Suppressor macrophage treated with lipopolysaccharide for 1 hour (primary cell): ENCODE measurements at regions not wholly inside any gene's neighbourhood (a gene's known extent, or its start where the extent isn't known, plus 50 kb on each side); places are given as distances from the start of the nearest gene placed in this dataset.
"Not testable (repeated sequence)": the region's sequence is repeated elsewhere in the genome, so short reads cannot be mapped to it uniquely, and the experiment has no call there.

Experiments
- DNase-seq, 3 donors: peaks; one replicate each; pipeline ENCODE4 v3.0.0-alpha.2; 2020 to 2022

DNA sequence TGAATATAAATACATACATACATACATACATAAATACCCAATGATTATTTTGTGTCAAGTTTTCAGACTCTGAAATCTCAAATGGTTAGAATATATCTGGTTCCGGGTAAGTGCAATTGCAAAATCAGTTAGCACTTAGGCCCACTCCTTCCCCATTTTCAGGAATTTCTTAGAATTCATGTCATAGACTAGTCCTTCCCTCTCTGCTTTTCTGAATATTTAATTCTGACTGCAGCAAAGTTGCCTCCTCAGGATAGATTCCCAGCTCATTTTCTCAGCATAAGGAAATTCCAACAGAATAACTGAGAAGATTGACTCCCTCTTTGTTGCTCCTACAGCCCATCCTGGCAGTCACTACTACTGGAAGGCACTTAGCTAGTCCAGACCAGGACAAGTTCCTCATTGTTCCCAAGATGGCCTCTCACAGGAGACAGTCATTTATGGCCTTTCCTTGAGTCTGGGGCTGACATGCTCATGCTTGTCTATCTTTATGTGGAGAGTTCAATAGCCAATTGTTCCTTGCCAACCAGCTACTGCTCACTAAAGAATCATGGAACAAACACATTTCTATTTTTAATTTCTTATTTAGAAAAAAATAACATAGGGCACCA lies 142.9 kb upstream of the ITGB1 start:
- peak; percentile 6 to 30 (median 15) for DNase-seq

DNA sequence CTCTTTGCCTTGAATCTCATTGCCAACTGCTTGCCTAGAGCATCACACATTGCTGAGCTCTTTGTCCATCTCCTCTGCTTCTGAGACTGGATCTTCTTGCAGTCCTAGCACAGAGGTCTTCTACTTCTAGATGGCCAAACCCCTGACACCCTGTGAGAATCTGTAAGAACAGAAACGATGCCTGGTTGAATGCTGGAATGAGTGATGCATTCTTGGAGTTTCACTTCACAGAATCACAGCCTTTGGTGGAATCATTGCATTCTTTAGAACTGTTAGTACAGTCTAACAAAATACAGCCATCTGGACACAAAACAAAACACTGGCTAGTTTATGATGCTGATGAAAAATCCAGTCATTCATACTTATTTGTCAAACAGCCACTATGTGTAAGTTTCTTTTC lies 141.7 kb upstream of the ITGB1 start:
- no peak for DNase-seq

DNA sequence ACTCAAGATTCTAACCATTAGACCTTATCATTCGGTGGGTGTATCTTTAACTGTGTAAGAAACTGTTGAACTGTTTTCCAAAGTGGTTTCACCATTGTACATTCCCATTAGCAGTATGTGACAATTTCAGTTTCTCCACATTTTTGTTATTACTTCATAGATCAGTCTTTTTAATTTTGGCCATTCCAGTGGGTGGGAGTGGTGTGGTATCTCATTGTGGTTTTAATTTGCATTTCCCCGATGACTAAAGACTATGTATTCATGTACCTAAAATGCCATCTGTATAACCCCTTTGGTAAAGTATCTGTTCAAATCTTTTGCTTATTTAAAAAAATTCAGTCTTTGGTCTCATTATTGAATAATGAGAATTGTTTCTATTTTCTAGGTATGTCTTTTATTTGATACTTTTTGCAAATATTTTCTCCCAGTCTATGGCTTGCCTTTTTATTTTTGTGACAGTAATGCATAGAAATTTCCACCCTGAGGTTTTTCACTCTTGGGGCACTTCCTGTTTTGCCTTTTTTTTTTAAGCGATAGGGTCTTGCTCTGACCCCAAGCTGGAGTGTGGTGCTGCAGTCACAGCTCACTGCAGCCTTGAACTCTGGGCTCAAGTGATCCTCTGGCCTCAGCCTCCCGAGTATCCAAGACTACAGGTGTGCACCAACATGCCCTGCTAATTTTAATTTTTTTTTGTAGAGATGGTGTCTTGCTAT lies 141.1 kb upstream of the ITGB1 start:
- peak; percentile 1 to 60 (median 29) for DNase-seq

DNA sequence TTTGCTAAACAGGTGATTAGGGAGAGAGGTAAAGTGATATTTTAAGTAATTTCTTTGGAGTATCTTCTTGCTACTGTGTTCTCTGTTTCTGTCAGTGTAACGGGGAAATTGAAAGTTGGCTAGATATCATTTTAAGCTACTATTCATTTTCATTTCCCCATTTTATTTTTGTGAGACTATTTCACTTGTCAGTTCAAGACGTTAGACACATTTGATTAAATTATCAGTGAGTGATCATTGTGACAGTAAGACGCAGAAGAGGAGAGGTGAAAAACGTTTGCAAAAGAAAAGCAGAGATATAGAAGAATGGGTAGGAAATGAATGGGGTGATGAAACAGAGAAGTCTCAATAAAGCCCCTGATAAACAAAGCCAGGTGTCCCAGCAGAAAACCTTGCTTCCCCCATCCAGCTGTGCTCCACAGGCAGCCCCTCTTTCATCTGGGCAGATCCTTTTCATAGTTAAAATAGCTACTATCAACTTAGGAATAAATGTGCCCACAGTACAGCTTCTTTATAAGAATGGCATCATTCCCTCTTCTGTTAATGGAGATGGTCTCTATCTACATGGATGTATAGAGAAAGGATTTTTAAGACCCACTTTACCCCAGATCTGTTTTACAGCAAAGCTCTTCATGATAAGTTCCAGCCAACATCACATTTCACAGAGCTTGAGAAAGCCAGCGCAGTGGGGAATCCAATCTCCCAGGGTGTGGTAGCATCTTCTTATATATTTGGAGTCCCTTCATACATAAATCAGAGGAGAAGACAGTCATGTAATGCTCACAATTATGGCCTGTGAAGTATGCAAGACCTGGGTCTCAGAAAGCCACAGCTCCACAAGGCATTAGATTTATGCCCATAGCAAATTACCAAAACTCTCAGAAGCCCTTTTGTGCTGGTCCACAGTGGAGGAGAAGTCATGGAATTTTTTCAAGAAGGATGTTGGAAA lies 138.1 kb upstream of the ITGB1 start:
- peak in 2 of 3 donors; percentile 11 to 39 for DNase-seq

DNA sequence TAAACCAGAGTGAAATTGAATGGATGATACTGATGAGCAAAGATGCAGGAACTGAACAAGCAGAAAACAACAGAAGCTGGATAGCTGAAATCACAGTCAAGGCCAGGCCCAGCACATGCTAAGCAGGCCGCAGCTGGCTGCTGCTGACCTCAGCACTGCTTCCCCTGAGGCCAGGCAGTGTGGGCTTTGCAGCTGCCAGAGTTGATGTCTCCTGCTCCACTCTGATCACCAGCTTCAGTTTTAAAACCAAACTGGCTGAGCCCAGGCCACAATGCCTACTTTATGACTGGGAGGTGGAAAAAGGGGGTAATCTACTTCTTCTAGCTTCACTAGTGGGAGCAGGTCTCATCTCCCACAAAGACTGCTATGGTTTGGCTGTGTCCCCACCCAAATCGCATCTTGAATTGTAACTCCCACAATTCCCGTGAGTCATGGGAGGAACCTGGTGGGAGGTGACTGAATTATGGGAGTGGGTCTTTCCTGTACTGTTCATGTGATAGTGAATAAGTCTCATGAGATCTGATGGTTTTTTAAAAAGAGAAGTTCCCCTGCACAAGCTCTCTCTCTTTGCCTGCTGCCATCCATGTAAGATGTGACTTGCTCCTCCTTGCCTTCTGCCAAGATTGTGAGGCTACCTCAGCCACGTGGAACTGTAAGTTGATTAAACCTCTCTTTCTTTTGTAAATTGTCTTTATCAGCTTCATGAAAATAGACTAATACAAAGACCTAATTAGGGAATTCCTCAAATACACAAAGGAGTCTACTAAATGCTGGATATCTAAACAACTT lies 136.4 kb upstream of the ITGB1 start:
- DNase-seq = no peak

DNA sequence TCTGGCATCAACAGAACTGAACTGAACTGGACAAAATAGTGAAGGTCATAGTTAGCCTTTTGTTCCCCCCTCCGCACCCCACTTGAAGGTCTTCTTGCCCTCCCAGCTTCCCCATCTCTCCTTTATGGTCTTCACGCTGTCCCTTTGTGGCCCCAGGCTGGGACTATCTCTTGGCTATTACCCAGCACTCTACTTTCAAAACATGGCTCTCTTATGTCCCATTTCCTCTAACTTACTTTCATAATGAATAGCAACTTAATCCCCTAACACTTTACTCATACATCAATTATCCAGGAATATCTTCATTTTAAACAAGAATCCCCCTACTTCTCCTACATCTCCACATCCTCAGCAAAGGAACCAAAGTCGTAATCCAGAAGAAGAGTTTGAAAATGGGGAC lies 135.3 kb upstream of the ITGB1 start:
- no peak for DNase-seq

DNA sequence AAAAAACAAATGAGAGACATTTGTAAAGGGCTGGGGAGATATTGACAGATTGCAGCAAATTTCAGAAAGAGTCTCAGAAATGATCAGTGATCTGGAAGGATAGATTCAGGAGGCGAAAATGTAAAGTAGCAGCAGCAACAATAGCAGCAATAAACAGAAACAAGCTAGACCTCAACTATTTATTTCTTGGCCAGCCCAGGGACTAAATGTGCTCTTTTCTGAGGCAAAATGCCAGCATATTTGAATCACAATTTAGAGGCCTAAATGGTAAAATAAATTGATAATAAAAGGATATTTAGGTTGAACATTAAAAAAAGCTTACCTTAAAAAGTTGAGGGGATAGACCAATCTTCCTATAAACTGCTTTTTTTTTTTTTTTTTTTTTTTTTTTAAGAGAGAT lies 134.6 kb upstream of the ITGB1 start:
- no peak for DNase-seq

DNA sequence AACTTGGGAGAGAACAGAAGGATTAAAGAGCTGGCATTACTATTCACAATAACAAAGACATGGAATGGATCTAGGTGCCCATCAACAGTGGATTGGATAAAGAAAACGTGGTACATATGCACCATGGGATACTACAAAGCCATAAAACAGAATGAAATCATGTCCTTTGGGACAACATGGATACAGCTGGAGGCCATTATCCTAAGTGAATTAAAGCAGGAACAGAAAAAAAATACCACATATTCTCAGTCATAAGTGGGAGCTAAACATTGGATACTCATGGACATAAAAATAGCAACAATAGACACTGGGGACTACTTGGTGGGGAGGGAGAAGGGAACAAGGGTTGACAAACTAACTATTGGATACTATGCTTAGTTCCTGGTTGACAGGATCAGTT lies 133.2 kb upstream of the ITGB1 start:
- no peak for DNase-seq

DNA sequence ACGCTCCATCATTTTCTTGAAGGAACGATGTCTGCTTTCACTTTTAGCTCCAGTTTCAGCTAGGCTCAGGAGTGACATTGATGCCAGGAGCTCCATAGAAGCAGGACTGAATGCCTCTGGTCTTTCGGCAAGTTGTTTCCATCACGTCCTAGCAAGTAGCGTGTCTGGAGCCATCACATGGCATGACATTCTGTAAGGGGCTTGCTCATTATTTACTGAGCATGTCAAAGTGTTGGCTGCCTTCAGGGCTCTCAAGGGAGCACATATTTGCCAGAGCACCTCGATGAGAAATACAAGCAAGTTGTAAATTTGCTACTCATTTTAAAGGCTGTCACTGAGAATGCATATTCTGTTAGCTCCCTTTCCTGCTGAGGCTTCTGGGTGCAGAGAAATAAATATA lies 131.0 kb upstream of the ITGB1 start:
- no peak for DNase-seq

DNA sequence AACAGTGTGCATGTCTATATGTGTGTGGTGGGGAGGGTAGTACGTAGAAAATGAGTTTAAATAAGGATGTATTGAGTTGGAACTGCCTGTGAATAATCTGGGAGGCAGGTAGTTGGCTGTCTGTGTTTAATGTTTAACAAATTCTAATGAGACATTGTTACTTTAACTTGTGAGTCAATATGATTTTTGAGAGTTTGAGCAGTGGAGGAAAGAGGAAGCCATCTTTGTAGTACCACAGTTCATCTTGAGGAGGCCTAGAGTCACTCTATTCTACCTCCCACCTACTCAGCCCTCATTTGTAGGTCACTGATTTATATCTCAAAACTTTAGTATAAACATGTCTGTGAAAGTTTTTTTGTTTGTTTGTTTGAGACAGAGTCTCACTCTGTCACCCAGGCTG lies 129.9 kb upstream of the ITGB1 start:
- DNase-seq = no peak

DNA sequence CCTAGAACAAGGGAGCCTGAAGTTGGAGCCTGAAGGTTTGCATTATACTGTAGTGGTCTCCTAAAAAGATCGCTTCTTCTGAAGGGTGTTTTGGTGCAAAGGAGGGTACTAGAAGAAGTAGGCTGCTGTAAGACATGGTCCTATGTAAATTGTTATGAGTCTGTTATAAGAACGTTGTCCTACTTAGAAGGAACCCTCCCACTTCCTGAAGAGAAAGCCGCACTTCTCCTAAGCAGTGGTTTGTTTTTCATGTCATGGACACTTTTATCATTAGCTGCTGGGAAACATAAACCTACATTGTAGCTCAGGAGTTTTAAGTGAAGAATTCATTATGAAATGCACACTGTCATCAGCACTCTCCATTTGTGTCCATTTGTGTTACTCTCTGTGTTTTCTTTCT lies 129.1 kb upstream of the ITGB1 start:
- no peak for DNase-seq

DNA sequence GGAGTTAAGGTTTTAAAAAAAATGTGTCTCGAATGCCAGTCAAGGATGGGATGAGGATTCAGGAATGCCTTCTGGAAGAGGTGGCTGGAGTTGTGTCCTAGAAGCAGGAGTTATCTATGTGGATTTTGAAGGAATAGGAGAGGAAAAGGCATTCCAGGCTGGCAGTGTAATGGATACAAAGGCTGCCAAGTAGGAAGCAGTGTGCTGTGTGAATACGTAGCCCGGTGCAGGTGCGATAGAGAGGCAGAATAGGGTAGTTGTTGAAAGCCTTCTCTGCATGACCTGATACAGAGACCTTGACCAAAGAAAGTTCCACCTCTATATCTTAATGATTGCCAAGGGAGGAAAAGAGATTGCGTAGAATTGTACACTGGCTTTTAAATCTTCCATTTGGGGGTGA lies 128.1 kb upstream of the ITGB1 start:
- no peak for DNase-seq

DNA sequence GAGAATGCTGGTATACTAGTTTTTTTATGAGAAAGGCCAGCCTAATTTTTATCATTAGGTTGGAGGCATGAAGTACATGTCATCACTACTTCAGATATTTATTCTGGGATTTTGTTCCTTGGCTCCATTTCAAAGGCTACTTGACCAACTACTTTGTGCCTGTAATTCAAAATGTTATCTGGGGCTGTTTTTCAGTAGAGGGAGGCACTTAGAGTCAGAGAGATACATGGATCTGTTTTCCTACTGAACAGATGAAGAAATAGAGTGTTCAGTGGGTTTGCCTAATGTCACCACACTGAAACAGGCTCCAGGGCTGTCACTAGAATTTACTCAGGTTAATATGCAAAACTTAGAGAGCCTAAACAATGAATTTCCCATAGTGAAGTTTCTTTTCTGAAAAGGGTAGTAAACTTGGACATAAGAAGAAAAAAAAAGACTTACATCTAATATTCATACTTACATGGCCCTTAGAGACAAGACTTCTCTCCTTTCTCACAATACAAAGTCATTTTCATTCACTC lies 127.3 kb upstream of the ITGB1 start:
- DNase-seq = no peak

DNA sequence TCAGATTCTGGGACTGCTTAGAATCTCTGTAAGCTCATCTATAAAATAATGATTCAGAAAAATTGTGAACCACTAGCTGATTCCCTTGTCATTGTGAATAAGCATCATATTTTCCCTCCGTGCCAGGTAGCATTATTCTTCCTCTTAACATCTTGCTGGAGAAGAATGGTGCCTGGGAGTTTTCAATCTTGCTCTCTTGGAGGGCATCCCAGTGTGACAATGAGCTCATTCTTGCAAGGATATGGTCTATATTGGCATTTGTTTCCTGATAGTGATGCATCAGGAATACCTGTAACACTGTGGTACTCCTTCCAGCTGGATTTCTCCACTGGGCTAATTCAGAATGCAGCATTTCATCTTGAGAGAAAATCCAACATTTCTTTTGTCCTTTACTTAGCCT lies 126.4 kb upstream of the ITGB1 start:
- DNase-seq = no peak

DNA sequence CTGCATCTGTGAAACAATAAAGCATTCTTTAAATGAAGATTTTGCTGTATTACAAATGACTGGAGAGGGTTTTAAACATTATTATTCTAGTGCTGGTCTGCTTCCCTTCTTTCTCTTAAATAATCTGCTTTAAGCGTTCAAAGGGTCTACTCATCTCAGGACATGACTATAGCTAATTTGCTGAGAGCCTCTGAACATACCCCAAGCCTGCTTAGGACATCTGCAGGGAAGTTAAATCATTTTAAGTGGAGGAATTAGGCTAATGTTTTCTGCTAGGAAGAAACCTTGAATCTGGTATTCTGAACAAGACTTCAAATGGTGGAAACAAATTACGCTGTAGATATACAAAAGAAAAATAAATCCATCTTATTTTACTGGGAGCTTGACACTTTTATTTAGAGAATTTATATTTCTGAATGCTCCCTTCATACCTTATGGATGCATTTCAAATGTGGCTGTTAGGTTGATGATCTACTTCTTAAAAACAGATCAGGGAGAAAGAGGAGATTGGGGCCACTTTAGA lies 124.4 kb upstream of the ITGB1 start:
- no peak for DNase-seq

DNA sequence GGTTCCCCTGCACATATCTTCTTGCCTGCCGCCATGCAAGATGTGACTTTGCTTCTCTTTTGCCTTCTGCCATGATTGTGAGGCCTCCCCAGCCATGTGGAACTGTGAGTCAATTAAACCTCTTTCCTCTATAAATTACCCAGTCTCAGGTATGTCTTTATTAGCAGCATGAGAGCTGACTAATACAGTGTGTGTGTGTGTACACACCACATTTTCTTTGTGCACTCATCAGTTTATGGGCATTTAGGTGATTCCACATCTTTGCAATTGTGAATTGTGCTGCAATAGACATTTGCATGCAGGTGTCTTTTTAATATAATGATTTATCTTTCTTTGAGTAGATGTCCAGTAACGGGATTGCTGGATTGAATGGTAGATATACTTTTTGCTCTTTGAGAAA lies 122.4 kb upstream of the ITGB1 start:
- not testable (repeated sequence) for DNase-seq

DNA sequence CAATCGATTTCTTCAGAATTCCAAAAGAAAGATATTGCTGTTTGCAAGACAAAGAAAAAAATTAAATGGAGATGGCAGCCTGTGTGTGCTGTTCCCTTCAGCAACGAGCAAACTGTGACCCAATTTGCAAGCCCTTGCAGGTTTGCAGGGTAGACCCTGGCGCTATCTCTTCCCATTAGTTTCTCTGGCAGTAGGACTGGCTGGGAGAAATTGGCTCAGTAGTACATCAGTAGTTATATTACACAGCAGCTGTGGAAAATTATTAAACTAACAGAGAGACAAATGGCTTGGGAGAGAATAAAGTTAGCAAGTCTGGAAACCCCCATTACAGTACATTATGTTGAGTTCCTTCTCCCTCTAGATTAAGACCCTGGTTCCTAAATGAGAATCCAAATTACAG lies 116.4 kb upstream of the ITGB1 start:
- no peak for DNase-seq

DNA sequence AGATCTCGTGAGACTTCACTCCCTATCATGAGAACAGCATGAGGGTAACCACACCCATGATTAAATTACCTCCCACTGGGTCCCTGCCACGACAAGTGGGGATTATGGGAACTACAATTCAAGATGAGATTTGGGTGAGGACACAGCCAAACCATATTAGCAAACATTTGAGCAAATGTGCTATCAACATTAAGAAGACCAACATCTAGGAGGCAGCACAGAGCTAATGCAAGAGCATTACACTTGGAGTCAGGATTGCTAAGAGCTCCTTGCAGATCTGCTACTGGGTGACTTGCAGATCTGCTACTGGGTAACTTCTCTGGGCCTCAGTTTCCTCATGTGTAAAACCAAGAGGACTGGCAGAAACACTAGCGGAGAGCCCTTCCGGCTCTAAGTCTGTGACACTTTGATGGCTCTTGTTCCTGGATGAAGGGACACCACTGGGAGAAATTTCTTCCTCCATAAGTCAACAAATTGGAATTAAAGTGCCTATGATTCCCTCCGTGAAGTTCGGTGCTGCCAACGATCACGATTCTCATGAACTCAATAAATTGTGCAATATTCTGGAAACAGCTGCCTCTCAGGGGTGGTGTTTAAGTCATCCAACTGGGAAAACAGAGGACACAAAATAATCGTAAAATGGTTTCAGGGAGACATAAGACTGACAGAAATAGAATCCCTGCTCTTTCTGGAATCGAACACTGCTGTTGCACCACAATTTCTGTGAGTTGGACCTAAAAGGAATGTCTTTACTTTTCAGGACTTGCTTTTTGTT lies 115.8 kb upstream of the ITGB1 start:
- no peak for DNase-seq

DNA sequence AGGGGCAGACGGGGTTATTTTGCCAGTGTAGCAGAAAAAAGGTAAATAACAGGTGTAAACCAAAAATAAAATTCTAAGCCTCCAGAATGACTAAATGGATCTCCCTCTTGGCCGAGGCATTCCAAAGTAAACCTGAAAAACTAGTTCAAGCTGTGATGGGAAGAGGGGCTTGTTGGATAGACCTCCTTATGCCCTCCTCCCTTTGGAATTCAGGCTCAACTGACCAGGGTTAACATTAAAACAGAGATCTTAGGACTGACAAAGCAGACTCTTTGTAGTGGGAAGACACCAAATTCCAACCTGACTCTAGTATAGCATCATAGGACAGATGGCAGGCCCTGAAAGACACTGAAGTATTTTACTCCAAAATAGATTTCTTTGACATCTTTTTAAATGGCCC lies 113.8 kb upstream of the ITGB1 start:
- DNase-seq = no peak

DNA sequence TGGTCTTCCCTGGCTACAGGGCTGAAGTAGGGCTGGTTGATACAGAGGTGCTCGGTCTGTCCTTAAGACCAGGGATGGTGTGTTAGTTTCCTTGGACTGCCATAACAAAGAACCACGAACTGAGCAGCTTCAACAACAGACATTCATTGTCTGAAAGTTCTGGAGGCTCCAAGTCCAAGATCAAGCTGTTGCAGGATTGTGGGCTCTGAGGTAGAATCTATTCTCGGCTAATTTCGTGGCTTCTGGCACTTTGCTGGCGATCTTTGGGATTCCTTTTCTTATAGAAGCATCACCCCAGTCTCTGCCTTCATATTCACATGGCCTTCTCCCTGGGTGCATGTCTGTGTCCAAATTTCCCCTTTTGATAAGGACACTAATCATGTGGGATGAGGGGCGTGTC lies 112.1 kb upstream of the ITGB1 start:
- no peak for DNase-seq

DNA sequence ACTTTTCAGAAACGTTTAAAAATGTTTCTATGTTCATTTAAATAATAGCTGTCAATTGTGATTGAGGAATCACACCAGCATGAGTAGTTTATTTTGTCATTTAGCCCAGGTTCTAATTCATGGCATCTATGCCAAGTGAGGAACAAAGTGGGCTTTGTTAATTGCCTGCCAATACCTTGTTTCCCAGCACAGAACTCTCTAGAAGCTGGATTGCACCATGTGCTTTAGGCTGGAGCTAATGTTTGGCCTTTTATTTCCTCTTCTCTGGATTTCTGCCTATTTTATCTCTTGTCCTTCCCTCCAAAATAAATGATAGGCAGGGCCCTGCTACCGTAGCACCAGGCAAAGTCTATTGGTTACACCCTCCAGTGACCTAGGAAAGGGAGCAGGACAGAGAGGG lies 109.9 kb upstream of the ITGB1 start:
- no peak for DNase-seq

DNA sequence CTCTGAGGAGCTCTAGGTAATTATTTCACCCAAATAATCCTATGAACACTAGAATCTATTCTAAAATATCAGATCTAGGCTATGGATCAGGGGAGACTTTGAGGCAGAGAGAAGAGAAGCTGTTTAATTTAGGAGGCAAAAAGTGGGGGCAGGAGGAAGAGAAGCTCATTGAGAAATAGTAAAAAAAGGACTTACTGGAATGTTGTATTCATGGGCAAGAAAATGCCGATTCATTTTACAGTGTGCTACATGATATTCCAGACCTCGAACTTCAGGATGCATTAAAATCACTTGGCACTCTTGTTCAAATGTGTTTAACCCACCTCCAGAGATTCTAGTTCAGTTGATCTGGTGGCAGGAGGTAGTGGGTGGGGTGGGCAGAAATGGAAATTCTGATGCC lies 109.5 kb upstream of the ITGB1 start:
- DNase-seq = no peak
